ENCODE measurements at regions not wholly inside any gene's neighbourhood (a gene's known extent, or its start where the extent isn't known, plus 50 kb on each side); places are given as distances from the start of the nearest gene placed in this dataset.

DNA sequence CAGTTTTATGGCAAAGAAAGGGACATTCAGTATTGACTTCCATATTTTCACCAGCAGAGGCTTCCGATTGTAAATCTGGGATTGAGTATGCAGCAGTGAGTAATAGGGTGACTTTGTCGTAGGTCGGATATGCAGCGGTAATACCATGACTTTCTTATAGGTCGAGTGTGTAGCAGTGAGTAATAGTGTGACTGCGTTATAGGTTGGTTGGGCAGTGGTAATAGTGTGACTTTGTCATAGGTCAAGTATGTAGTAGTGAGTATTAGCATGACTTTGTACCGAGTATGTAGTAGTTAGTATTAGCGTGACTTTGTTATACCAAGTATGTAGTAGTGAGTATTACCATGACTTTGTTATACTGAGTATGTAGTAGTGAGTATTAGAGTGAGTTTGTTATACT, 268.2 kb upstream of the ADARB2 start:
- DNase-seq (no peak), ATAC-seq (ENCODE audit: low read depth) (no peak)
- no peak overlapping the region for H2BK20ac ChIP-seq (ENCODE audit: low read depth, low read length)
- no peak overlapping the region for H4K8ac ChIP-seq (ENCODE audit: low read depth in 2 of 2, low read length in 2 of 2)
- intact Hi-C loops (cut with micrococcal nuclease): no loop called here
- H3K27me3 ChIP-seq (ENCODE audit: control insufficient read depth, insufficient read depth, low read length): no peaks in the 10 kb centered on the region
- POLR2A ChIA-PET (ENCODE audit: unreplicated experiment): no interaction called here
- no peak overlapping the region for H3K14ac ChIP-seq (replicated peaks; ENCODE audit: low read depth, low read length)
- H4K20me1 ChIP-seq (ENCODE audit: insufficient read depth, low read length): no peaks in the 10 kb centered on the region
- H2BK120ac ChIP-seq (ENCODE audit: low read depth, low read length): no peak overlapping the region
- H3K9me3 ChIP-seq (ENCODE audit: control insufficient read depth, insufficient read depth, low read length): peaks cover 22% of the 10 kb centered on the region
- H2AFZ ChIP-seq (replicated peaks; ENCODE audit: low read length, poor library complexity): no peak overlapping the region
- dilution Hi-C loops (cut with HindIII; ENCODE audit: low sequenced_read_pairs, unreplicated experiment): no loop called here
- H2AK5ac ChIP-seq (ENCODE audit: low read depth, low read length): no peak overlapping the region
- H3K4me2 ChIP-seq (ENCODE audit: low read depth, low read length): no peak overlapping the region
- H3K36me3 ChIP-seq (ENCODE audit: control insufficient read depth, insufficient read depth, low read length): no peaks in the 10 kb centered on the region
- no peaks in the 10 kb centered on the region for H3K4me1 ChIP-seq (ENCODE audit: control insufficient read depth, insufficient read depth, low read length)
- no peak overlapping the region for H3K9ac ChIP-seq (ENCODE audit: low read depth, low read length)
- TF ChIP-seq NFE2L2 (IDR thresholded peaks at IDR 0.05; ENCODE audit: low read depth, low read length) (no peak), RCOR1 (IDR thresholded peaks at IDR 0.05; ENCODE audit: insufficient replicate concordance, low read length) (no peak), SMC3 (IDR thresholded peaks at IDR 0.05; ENCODE audit: low read depth, low read length) (no peak), MXI1 (IDR thresholded peaks at IDR 0.05; ENCODE audit: borderline replicate concordance, low read depth, low read length) (no peak), FOS (IDR thresholded peaks at IDR 0.05; ENCODE audit: low read depth, low read length) (no peak), CHD1 (IDR thresholded peaks at IDR 0.05; ENCODE audit: low read depth, low read length) (no peak), CEBPB (IDR thresholded peaks at IDR 0.05; ENCODE audit: low read depth, low read length) (no peak), RAD21 (IDR thresholded peaks at IDR 0.05; ENCODE audit: low read length) (no peak)
- TF ChIP-seq, protein P1, sequence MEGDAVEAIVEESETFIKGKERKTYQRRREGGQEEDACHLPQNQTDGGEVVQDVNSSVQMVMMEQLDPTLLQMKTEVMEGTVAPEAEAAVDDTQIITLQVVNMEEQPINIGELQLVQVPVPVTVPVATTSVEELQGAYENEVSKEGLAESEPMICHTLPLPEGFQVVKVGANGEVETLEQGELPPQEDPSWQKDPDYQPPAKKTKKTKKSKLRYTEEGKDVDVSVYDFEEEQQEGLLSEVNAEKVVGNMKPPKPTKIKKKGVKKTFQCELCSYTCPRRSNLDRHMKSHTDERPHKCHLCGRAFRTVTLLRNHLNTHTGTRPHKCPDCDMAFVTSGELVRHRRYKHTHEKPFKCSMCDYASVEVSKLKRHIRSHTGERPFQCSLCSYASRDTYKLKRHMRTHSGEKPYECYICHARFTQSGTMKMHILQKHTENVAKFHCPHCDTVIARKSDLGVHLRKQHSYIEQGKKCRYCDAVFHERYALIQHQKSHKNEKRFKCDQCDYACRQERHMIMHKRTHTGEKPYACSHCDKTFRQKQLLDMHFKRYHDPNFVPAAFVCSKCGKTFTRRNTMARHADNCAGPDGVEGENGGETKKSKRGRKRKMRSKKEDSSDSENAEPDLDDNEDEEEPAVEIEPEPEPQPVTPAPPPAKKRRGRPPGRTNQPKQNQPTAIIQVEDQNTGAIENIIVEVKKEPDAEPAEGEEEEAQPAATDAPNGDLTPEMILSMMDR (conservative IDR thresholded peaks at IDR 0.05; ENCODE audit: low read depth, low read length): no peak
- TF ChIP-seq, protein P2, sequence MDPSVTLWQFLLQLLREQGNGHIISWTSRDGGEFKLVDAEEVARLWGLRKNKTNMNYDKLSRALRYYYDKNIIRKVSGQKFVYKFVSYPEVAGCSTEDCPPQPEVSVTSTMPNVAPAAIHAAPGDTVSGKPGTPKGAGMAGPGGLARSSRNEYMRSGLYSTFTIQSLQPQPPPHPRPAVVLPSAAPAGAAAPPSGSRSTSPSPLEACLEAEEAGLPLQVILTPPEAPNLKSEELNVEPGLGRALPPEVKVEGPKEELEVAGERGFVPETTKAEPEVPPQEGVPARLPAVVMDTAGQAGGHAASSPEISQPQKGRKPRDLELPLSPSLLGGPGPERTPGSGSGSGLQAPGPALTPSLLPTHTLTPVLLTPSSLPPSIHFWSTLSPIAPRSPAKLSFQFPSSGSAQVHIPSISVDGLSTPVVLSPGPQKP (IDR thresholded peaks at IDR 0.05; ENCODE audit: borderline replicate concordance, low read depth, low read length): no peak
- TF ChIP-seq, protein P3, sequence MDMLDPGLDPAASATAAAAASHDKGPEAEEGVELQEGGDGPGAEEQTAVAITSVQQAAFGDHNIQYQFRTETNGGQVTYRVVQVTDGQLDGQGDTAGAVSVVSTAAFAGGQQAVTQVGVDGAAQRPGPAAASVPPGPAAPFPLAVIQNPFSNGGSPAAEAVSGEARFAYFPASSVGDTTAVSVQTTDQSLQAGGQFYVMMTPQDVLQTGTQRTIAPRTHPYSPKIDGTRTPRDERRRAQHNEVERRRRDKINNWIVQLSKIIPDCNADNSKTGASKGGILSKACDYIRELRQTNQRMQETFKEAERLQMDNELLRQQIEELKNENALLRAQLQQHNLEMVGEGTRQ (IDR thresholded peaks at IDR 0.05; ENCODE audit: low read depth, low read length): no peak
- in situ Hi-C loops (cut with MboI; ENCODE audit: low sequenced_read_pairs): no loop called here
- no peak overlapping the region for H3K56ac ChIP-seq (ENCODE audit: extremely low read depth, insufficient read depth, low read length)
- H3K4me3 ChIP-seq (ENCODE audit: insufficient read depth, low read depth, low read length): no peak overlapping the region
- no peak overlapping the region for H3K27ac ChIP-seq (ENCODE audit: insufficient read depth, low read length)
- H4K5ac ChIP-seq (ENCODE audit: low read depth, low read length): no peak overlapping the region
- no peak overlapping the region for H4K91ac ChIP-seq (ENCODE audit: insufficient read depth, low read depth, low read length)
- CTCF ChIA-PET: no interaction called here
- no peaks in the 10 kb centered on the region for H3K9me1 ChIP-seq (ENCODE audit: insufficient read depth, low read length)
- WGBS, 2 experiments (ENCODE audit: extremely low coverage in 2 of 2, insufficient read length in 1 of 2): 69% methylated on average over 2 of the region's 8 CpGs; no CpG with 5 or more reads in 1 of the 2 experiments
- no peak overlapping the region for H3K23ac ChIP-seq (ENCODE audit: low read depth, low read length)
- BruUV-seq (replicated peaks): no TSS peak
- H3K4ac ChIP-seq (ENCODE audit: low read depth, low read length): no peak overlapping the region
- no peak overlapping the region for H3K18ac ChIP-seq (ENCODE audit: low read depth, low read length)
- no peak overlapping the region for H2BK5ac ChIP-seq (ENCODE audit: low read depth, low read length, poor library complexity, severe bottlenecking)
- no peaks in the 10 kb centered on the region for H3K79me1 ChIP-seq (ENCODE audit: low read depth in 1 of 2, low read length in 2 of 2)
- H2AK9ac ChIP-seq (replicated peaks; ENCODE audit: low read depth, low read length, poor library complexity): no peak overlapping the region
- no peak overlapping the region for H2BK15ac ChIP-seq (ENCODE audit: low read depth, low read length)
